GM19238 (cell line): ENCODE measurements at regions not wholly inside any gene's neighbourhood (a gene's known extent, or its start where the extent isn't known, plus 50 kb on each side); places are given as distances from the start of the nearest gene placed in this dataset.
"Not testable (repeated sequence)": the region's sequence is repeated elsewhere in the genome, so short reads cannot be mapped to it uniquely, and the experiment has no call there.

Experiments used
- DNase-seq: peaks from one replicate; pipeline ENCODE4 v3.0.0; 2011; ENCODE audit warnings: low spot score; ENCODE audit not compliant: insufficient read length

DNA sequence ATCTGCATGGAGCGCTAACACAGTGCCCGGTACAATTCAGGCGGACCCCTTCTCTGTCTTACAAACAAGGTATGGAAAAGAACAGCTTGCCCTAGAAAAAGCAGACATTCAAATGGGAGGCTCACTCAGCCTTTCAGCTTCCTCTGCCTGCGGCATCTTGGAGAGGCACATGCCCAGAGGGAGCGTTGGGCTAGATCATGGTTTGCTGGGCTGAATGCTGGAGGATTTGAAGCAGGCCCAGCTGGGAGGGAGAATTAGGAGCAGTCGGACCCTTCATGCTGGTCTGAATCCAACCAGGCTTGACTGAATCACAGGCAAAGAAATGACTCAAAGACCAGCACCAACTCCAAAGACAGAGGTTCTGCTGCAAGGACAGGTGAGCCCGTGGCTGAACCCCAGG, 286.7 kb upstream of the FRG1 start:
- not testable (repeated sequence) for DNase-seq

GRCh38 chr4:189654396-189654795, 286.3 kb upstream of the FRG1 start:
- not testable (repeated sequence) for DNase-seq

DNA sequence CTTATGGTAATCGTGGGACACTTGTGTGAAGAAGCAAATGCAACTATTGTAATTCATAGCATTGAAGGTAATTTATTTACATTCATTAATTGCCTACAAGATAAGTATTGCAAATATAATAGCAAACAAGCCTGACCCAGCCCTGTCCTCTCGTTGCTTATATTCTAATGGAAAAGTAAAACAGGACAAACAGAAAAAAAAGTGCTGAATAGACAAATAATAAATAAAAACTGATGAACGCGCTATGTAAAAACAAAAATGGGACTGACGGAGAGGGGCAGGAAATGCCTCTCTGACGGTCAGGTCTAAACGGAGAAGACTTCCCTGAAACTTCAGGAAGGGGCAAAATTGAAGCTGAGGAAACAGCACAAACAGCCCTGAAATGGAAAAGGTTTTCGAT, 284.9 kb upstream of the FRG1 start:
- not testable (repeated sequence) for DNase-seq

- DNase-seq, result no peak
Observed at GRCh38 chr4:189656641-189657040, 284.0 kb upstream of the FRG1 start.

DNA sequence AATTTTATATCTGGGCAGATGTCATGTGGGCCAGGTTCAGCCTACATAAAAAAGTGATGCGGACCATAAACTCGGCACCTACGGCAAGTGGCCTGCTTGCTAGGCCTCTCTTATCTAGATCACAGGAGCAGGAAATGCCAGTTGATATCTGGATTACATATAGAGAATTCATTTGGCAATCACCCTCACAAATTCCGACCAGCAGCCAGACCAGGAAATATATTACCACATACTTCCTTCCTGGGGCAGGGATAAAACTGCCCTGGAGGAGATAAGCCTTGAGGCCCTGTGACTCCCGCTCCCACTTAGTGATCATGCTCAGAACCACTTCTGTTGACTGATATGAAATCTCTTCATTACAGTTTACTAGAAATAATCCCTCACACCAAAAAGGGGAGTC, 282.4 kb upstream of the FRG1 start:
- not testable (repeated sequence) for DNase-seq

GRCh38 chr4:189658831-189659230, 281.8 kb upstream of the FRG1 start:
- not testable (repeated sequence) for DNase-seq

- DNase-seq, result no peak
Observed at GRCh38 chr4:189659287-189659686, 281.4 kb upstream of the FRG1 start.

- DNase-seq, result no peak
Observed at GRCh38 chr4:189660722-189661360, 279.8 kb upstream of the FRG1 start.

GRCh38 chr4:189664693-189665250, 275.9 kb upstream of the FRG1 start:
- DNase-seq, result no peak

GRCh38 chr4:189665712-189666305, 274.9 kb upstream of the FRG1 start:
- not testable (repeated sequence) for DNase-seq

- DNase-seq, result not testable (repeated sequence)
Observed at GRCh38 chr4:189667386-189667785, 273.3 kb upstream of the FRG1 start.

- not testable (repeated sequence) for DNase-seq
Observed at GRCh38 chr4:189697675-189698245, 242.9 kb upstream of the FRG1 start.

GRCh38 chr4:189703000-189703399, 237.7 kb upstream of the FRG1 start:
- not testable (repeated sequence) for DNase-seq

DNA sequence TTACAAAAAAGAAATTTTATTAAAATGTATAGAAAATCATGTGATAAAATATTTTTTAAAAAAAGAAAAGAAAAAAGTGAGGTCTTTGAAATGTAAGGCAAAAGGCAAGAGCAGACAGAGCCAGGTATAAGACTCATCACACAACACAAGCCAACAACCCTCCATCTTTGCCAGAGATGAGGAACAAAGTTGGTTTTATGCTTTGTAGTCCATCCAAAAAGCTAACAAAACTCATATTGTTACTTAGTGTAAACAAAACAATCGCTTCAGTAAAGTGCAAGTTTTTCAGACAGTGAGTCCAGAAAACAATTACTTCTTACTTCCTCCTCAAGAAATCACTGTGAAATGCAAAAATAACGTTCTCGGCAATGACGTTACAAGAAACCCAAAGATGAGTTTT, 233.9 kb upstream of the FRG1 start:
- DNase-seq, result not testable (repeated sequence)

DNA sequence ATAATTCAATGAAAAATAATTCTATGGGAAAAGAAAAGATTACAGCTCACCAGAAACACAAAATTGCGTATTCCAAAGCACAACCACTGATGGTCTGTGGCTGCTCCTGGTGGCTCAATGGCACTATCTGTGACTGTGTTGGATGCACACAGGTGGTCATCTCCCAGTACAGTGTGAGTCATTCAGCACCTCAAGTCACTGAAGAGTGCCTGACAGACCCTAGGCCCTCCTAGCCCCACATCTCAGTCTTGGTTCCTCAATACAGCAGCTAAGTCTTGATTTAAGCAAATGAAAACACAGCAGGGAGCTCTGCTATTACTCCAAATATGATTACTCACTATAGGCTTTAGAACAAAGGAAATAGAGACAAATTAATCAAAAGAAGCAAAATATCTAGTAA, 233.4 kb upstream of the FRG1 start:
- DNase-seq, result not testable (repeated sequence)

GRCh38 chr4:189711956-189712355, 228.7 kb upstream of the FRG1 start:
- DNase-seq, result not testable (repeated sequence)

GRCh38 chr4:189721016-189721993, 219.4 kb upstream of the FRG1 start:
- DNase-seq, result not testable (repeated sequence)

GRCh38 chr4:189722324-189723003, 218.2 kb upstream of the FRG1 start:
- DNase-seq, result not testable (repeated sequence)

DNA sequence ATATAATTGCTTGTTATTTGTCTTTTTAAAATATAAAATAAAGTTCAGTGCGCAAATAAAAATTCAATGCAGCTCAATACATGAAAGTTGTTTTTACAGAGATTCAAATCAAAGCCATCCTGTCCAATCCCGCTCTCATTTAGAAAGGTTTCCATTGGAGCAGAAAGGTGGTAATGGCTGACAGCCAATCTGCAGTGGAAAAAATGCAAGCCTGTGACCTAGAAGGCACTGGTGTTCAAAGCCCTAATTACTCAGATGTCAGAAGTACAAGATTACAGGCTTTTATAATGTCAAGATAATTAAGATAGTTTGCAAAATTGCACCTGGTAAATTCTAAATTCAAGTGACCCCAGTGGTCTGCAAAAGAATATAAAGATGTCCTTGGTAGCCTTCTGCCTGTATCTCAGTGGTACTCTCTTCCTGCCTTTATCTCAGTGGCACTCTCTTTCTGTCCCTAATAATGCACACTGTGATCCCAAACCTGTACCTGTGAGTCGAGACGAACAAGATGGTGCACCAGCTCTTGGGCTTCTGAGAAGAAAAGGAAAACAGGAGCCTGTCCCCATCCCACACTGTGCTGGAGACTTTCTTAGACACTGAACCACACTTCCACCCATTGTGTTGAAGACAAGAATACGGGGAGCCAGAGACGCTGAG, 212.6 kb upstream of the FRG1 start:
- DNase-seq, result not testable (repeated sequence)

DNA sequence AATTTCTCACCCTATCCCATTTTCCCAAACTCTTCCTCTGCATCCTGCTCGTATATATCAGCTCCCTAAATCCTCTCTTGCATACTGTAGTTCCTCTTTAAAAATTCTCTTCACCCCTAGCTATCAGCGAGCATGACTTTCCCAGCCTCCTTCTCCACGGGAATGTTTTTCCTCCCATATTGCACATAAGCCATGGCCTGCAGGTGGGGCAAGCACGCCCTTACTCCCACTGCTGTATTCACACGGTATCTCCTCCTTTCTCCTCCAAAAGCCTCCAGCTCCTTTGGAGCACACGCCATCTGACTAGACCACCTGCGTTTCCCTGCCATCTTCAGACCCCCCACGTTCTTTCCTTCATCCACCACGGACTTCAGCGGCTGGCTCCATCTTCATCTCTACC, 208.7 kb upstream of the FRG1 start:
- not testable (repeated sequence) for DNase-seq
